ENCODE measurements at regions not wholly inside any gene's neighbourhood (a gene's known extent, or its start where the extent isn't known, plus 50 kb on each side); places are given as distances from the start of the nearest gene placed in this dataset.

DNA sequence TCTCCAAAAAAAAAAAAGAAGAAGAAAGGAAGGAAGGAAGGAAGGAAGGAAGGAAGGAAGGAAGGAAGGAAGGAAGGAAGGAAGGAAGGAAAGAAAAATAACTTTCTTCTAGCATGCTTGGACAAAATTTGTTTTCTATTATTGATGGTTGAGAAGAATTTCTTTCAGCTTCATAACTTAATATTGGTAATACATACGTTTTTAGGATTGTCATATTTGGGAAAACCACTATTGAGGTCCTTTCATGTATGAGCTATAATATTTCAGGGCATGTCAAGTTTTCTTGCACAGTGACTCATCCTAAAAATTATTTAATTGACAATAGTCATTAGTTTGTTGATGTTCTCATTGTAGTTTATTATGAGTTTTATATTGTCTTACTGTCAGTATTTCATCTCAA is 66.4 kb upstream of the PKDCC start:
- no peak for DNase-seq

DNA sequence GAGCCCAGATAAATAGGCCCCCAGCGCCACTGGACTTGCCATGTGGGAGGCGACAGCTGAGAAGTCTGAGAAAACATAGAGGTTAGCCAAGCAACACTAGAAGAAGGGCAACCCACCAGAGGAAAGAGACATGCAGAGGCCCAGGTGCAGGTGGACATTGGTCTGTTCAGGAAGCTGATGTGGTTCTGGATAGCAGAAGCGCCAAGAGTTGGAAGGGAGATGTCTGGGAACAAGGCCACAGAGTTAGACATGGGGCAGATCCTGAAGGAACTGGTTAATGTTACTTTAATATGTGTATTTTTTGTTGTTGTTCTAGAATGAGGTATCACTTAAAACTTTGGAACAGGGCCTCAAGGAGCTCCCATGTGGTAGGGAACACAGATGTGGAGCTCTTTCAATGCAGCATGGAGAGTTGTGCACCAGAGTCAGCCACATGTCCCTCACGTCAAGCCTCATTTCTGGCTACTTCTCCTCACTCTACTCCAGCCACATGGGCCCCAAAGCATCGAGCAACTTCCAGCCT is 62.2 kb upstream of the PKDCC start:
- H3K27me3 Mint-ChIP-seq: peaks cover 52 to 60% of the 10 kb centered on the region in 2 donors
- no peaks in the 10 kb centered on the region for H3K9me3 Mint-ChIP-seq
- H3K36me3 Mint-ChIP-seq (ENCODE audit: insufficient read depth): peaks cover 6% of the 10 kb centered on the region
- no peaks in the 10 kb centered on the region for H3K4me1 Mint-ChIP-seq (ENCODE audit: low read depth in 2 of 2)
- ATAC-seq (replicated peaks): no peak
- H3K27ac Mint-ChIP-seq: no peak overlapping the region
- H3K4me3 Mint-ChIP-seq: no peak overlapping the region
- DNase-seq: no peak

More for the DNA sequence above, 66.4 kb upstream of the PKDCC start:
- no peak overlapping the region for H3K4me3 Mint-ChIP-seq
- ATAC-seq (replicated peaks): no peak
- no peaks in the 10 kb centered on the region for H3K9me3 Mint-ChIP-seq
- no peaks in the 10 kb centered on the region for H3K4me1 Mint-ChIP-seq (ENCODE audit: low read depth in 2 of 2)
- peaks cover 6% of the 10 kb centered on the region for H3K36me3 Mint-ChIP-seq (ENCODE audit: insufficient read depth)
- H3K27ac Mint-ChIP-seq: no peak overlapping the region
- peaks cover 26% of the 10 kb centered on the region in 2 donors for H3K27me3 Mint-ChIP-seq

DNA sequence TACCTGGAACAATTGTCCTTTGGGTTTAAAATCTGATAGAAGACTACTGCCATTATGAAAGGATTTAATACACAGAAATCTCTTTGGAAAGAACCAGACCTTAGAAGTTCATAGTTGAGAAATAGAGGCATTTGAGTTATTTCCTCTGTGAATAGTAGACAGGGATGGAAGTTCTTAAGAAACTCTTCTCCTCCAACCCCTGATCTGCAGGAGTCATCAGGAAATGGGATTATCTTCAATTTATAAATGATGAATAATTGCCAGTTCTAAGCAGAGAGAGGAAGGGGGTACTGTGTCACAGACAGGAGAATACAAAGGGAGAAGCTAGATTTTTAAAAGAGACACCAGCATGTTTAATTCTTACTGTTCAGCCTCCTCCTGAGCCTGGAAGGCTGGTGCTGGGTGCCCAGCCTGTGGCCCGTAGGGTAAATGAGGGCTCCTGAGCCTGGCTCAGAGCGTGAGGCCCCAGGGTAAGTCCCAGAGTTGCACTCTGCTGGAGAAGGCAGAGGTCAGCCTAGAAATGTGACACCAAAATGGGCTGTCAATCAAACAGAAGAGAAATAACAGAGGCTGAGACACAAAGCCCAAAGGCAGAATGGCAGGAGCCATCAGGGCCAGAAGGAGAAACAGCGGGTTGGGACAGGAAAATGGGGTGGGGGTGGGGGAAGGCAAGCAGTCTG is 58.2 kb upstream of the PKDCC start:
- Mint-ChIP-seq H3K27me3 (peaks cover 58 to 60% of the 10 kb centered on the region in 2 donors), H3K4me1 (ENCODE audit: low read depth in 2 of 2) (no peaks in the 10 kb centered on the region), H3K27ac (no peak overlapping the region), H3K4me3 (no peak overlapping the region), H3K9me3 (no peaks in the 10 kb centered on the region), H3K36me3 (ENCODE audit: insufficient read depth) (peaks cover 6% of the 10 kb centered on the region)
- ATAC-seq (replicated peaks) (no peak), DNase-seq (no peak)

DNA sequence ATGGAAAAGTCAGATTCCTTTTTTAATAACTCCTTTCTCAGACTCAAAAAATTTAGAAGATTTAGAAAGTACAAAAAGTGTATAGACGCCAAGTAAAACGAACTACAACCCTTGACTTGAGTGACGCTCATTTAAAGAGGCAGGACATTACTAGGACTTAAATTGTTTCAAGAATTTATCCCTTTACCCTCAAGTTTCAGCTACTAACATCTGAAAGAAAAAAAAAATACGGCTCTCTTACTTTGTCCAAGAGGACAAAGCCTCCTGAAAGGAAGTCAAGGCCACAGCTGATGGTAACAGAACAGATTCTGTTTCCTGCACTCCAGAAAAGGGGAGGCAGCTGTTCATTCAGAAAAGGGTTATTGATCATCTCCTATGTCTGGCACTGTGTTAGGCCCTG is 57.6 kb upstream of the PKDCC start:
- Mint-ChIP-seq H3K4me3 (no peak overlapping the region), H3K9me3 (no peaks in the 10 kb centered on the region), H3K27me3 (peaks cover 53 to 57% of the 10 kb centered on the region in 2 donors), H3K4me1 (ENCODE audit: low read depth in 2 of 2) (no peaks in the 10 kb centered on the region), H3K27ac (no peak overlapping the region), H3K36me3 (ENCODE audit: insufficient read depth) (peaks cover under 1% of the 10 kb centered on the region)
- no peak for DNase-seq
- no peak for ATAC-seq (replicated peaks)

DNA sequence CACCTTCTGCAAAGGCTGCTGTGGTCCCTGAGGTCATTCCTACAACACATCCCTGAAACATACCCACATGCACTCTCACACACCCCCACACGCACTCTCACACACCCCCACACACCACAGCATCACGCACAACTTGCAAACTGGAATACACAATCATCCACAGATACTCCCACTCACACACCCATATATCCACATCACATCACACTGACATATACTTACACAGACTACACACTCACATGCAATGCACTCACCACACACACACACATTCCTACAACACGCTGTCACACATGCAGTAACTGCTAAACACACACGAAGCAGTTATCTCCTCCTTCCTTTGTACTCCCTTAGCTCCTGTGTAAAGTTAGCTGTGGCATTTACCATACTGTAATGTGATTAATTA is 57.1 kb upstream of the PKDCC start:
- ATAC-seq (replicated peaks): no peak
- Mint-ChIP-seq H3K27ac (no peak overlapping the region), H3K9me3 (no peaks in the 10 kb centered on the region)

DNA sequence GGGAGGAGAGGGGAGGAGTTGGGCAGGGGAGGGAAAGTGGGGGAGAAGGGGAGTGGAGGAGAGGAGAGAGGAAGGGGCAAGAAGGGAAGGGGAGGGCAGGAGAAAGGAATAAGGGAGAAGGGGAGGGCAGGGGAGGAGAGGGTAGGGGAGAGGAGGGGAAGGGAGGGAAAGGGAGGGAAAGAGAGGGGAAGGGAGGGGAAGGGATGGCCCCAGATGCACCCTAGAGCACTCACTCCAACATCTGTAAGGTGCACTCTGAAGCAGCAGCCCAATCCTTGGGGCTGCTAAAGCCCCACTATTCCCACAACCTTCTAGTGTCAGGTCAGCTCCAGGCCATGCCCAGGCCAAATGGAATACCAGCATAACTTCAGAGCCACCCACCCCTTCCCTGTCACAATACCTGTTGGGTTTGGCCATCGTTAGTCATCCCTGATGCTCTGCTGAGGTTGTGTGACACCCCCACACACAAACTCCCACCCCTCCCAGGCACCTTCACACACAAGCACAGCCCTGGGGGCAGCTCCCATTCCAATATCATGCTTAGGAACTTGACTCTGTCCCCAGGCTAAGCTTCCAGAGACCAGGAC is 55.7 kb upstream of the PKDCC start:
- Mint-ChIP-seq H3K9me3 (no peaks in the 10 kb centered on the region), H3K27me3 (peaks cover 39 to 43% of the 10 kb centered on the region in 2 donors), H3K27ac (peak overlapping the region in 1 of 2 donors; percentile 22), H3K36me3 (ENCODE audit: insufficient read depth) (no peaks in the 10 kb centered on the region), H3K4me1 (ENCODE audit: low read depth in 2 of 2) (no peaks in the 10 kb centered on the region), H3K4me3 (no peak overlapping the region)
- DNase-seq (no peak), ATAC-seq (replicated peaks) (no peak)

More for the DNA sequence above, 57.1 kb upstream of the PKDCC start:
- Mint-ChIP-seq H3K27me3 (peaks cover 48 to 53% of the 10 kb centered on the region in 2 donors), H3K4me1 (ENCODE audit: low read depth in 2 of 2) (no peaks in the 10 kb centered on the region), H3K36me3 (ENCODE audit: insufficient read depth) (no peaks in the 10 kb centered on the region), H3K4me3 (no peak overlapping the region)
- no peak for DNase-seq

DNA sequence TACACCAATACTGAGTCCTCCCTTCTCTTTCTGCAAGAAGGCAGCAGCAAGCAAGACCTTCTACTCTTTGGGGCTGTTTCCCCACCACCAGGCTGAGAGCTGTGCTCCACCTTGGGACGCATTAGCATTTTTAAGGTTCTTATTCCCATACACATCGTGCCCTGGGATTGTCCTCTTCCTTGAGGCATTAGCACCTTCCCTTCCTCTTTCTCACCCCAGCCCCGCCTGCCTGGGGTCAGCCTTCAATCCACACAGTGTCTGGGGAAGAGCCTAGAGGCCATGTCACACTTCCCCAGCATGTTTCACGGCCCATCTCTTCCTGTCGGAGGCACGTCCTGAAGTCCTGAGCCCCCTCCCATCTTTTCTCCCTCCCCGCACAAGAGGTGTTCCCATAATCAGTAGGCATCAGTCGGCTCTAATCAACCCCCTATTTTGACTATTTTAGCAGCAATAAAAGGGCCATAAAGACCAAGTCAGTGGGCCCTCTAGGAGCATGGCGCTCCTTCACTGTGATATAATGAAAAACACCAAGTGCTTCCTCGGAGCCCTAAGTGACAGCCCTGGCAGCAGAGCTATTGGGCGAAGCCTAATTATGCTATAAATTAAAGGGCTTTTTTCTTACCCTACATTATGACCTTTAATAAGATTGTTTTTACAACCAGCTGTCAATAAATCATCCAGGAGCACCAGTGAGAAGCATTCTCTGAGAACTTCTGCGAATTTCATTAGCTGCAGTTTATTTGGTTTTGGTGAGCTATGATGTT is 55.0 kb upstream of the PKDCC start:
- H3K4me1 Mint-ChIP-seq (ENCODE audit: low read depth in 2 of 2): no peaks in the 10 kb centered on the region
- H3K27ac Mint-ChIP-seq: peak overlapping the region in 1 of 2 donors; percentile 22
- DNase-seq (no peak), ATAC-seq (replicated peaks) (no peak)
- no peaks in the 10 kb centered on the region for H3K36me3 Mint-ChIP-seq (ENCODE audit: insufficient read depth)
- no peaks in the 10 kb centered on the region for H3K9me3 Mint-ChIP-seq
- peaks cover 40 to 43% of the 10 kb centered on the region in 2 donors for H3K27me3 Mint-ChIP-seq
- H3K4me3 Mint-ChIP-seq: no peak overlapping the region

DNA sequence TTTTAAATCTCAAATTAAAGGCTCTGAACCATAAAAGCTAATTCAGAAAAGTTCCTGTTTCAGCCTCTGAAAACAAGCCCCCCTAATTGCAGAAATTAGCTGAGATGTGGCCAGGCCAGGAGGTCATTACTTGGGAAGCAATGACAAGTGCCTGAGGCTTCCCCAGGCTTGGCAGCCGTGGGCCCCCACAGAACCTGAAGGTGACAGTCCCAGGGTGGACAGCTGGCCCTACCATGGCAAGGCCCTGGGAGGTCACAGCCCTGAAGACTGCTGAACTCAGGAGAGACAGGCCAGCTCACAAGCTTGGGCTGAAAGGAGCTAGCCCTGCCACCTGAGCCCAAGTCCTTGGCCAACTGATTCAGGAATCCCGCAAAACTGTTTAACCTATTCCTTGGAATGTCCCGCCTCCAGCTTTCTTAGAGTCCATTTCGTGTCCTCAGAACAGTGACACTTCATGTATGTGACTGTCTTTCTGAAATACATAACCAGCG is 54.3 kb upstream of the PKDCC start:
- peaks cover 34 to 40% of the 10 kb centered on the region in 2 donors for H3K27me3 Mint-ChIP-seq
- no peaks in the 10 kb centered on the region for H3K36me3 Mint-ChIP-seq (ENCODE audit: insufficient read depth)
- DNase-seq (no peak), ATAC-seq (replicated peaks) (no peak)
- H3K4me3 Mint-ChIP-seq: no peak overlapping the region
- H3K27ac Mint-ChIP-seq: no peak overlapping the region
- H3K4me1 Mint-ChIP-seq (ENCODE audit: low read depth in 2 of 2): no peaks in the 10 kb centered on the region
- H3K9me3 Mint-ChIP-seq: no peaks in the 10 kb centered on the region

DNA sequence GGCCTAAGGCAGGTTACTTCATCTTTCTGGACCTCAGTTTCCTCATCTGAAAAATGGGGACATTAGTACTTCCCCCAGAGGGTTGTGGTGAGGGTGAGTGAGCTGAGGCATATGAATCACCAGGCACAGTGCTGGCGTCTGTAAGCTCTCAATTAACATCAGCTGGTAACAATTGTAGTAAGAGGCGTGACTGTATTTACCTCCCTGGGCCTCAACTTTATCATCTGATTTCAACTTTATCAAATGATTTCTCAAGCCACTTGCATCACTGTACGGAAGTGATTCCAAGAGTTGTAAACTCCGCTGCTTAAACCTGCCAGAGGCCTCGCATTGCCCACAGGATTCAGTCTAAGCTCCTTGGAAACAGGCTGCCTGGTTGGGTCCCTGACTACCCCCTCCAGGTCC is 53.6 kb upstream of the PKDCC start:
- Mint-ChIP-seq H3K27me3 (peaks cover 26 to 32% of the 10 kb centered on the region in 2 donors), H3K36me3 (ENCODE audit: insufficient read depth) (no peaks in the 10 kb centered on the region), H3K27ac (no peak overlapping the region), H3K9me3 (no peaks in the 10 kb centered on the region), H3K4me1 (ENCODE audit: low read depth in 2 of 2) (no peaks in the 10 kb centered on the region), H3K4me3 (no peak overlapping the region)
- no peak for DNase-seq
- ATAC-seq (replicated peaks): no peak

DNA sequence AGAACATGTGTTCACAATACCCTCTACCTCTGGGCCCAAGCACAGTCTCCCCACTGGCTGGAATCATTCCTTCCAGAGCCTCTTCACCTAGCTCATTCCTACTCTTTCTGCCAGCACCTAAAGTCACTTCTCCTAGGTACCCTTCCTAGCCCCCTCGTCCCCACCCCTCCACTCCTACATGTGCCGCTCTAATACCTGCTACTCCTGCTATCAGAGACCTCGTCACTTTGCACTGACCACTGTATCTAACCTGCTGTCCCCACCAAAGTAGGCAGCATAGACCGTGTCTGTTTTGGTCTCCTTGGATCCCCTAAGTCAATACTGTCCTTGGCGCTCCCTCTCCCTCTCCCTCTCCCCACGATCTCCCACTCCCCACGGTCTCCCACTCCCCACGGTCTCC is 53.2 kb upstream of the PKDCC start:
- Mint-ChIP-seq H3K27ac (no peak overlapping the region), H3K36me3 (ENCODE audit: insufficient read depth) (no peaks in the 10 kb centered on the region), H3K9me3 (no peaks in the 10 kb centered on the region), H3K4me3 (no peak overlapping the region), H3K4me1 (ENCODE audit: low read depth in 2 of 2) (no peaks in the 10 kb centered on the region), H3K27me3 (peaks cover 22 to 28% of the 10 kb centered on the region in 2 donors)
- DNase-seq (no peak), ATAC-seq (replicated peaks) (no peak)

DNA sequence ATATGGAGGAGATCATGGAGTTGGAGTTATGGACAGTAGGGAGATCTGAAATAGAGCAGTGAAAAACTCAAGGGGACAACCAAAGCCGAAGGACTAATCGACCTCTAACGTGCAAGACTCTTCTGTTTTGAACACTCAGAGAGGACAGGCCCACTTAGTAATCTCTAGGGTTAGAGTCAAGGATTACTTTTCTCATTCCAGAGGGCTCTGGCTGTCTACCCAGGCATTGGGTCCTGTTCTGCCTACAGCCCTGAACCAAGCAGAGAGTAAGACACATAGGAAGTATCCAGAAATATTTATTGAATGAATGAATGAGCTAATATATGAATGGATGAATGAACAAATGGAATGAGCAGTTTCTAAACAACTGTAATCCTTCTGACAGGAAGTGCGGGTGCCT is 50.3 kb upstream of the PKDCC start:
- DNase-seq (no peak), ATAC-seq (replicated peaks) (no peak)
- no peak overlapping the region for H3K4me3 Mint-ChIP-seq
- no peak overlapping the region for H3K27ac Mint-ChIP-seq
- no peaks in the 10 kb centered on the region for H3K36me3 Mint-ChIP-seq (ENCODE audit: insufficient read depth)
- no peaks in the 10 kb centered on the region for H3K4me1 Mint-ChIP-seq (ENCODE audit: low read depth in 2 of 2)
- H3K27me3 Mint-ChIP-seq: peaks cover 17 to 26% of the 10 kb centered on the region in 2 donors
- H3K9me3 Mint-ChIP-seq: no peaks in the 10 kb centered on the region

Data from effector memory CD8-positive, alpha-beta T cell (primary cell).